Hepatocyte (in vitro differentiated cells): ENCODE measurements at regions not wholly inside any gene's neighbourhood (a gene's known extent, or its start where the extent isn't known, plus 50 kb on each side); places are given as distances from the start of the nearest gene placed in this dataset.

Experiments
- CTCF ChIP-seq: fragments of 200-600 bp; sonication (generic); IDR thresholded peaks from 2 replicates; pipeline ENCODE4 v1.5.1; 2016; ENCODE audit warnings: antibody characterized with exemption, mild to moderate bottlenecking; ENCODE audit not compliant: poor library complexity
- EZH2 ChIP-seq: fragments of 200-600 bp; sonication (generic); IDR thresholded peaks from 2 replicates; pipeline ENCODE4 v1.6.1; 2016; ENCODE audit warnings: antibody characterized with exemption, mild to moderate bottlenecking, borderline replicate concordance
- EZH2phosphoT487 ChIP-seq: fragments of 200-600 bp; sonication (generic); IDR thresholded peaks from one replicate; pipeline ENCODE4 v1.6.1; 2018; ENCODE audit warnings: antibody characterized with exemption, mild to moderate bottlenecking, low read depth, moderate library complexity; ENCODE audit not compliant: unreplicated experiment, severe bottlenecking

GRCh38 chrX:45781901-45782553 is 581.4 kb upstream of the DIPK2B start:
- TF ChIP-seq CTCF, result peak; percentile 31
- no peak for TF ChIP-seq EZH2
- TF ChIP-seq EZH2phosphoT487, result no peak
